Stimulated activated naive CD8-positive, alpha-beta T cell treated with anti-CD3 and anti-CD28 coated beads, Interleukin-15, Interleukin-2, amounts not matched to agents 100 ng/mL and 50 ng/mL, for 24 hours (primary cell): ENCODE measurements at regions not wholly inside any gene's neighbourhood (a gene's known extent, or its start where the extent isn't known, plus 50 kb on each side); places are given as distances from the start of the nearest gene placed in this dataset.

Experiments
- H3K27ac Mint-ChIP-seq: one replicate; pipeline ENCODE4 v1.8.0; 2021; ENCODE audit warnings: mild to moderate bottlenecking, mixed read lengths
- H3K27me3 Mint-ChIP-seq: one replicate; pipeline ENCODE4 v1.8.0; 2021; ENCODE audit warnings: mixed read lengths
- H3K36me3 Mint-ChIP-seq: one replicate; pipeline ENCODE4 v1.8.0; 2021; ENCODE audit warnings: low read depth, mixed read lengths
- H3K4me1 Mint-ChIP-seq: one replicate; pipeline ENCODE4 v1.8.0; 2021; ENCODE audit warnings: low read depth, mixed read lengths
- H3K4me3 Mint-ChIP-seq: one replicate; pipeline ENCODE4 v1.8.0; 2021; ENCODE audit warnings: mild to moderate bottlenecking, mixed read lengths
- H3K9me3 Mint-ChIP-seq: one replicate; pipeline ENCODE4 v1.8.0; 2021; ENCODE audit warnings: mixed read lengths

DNA sequence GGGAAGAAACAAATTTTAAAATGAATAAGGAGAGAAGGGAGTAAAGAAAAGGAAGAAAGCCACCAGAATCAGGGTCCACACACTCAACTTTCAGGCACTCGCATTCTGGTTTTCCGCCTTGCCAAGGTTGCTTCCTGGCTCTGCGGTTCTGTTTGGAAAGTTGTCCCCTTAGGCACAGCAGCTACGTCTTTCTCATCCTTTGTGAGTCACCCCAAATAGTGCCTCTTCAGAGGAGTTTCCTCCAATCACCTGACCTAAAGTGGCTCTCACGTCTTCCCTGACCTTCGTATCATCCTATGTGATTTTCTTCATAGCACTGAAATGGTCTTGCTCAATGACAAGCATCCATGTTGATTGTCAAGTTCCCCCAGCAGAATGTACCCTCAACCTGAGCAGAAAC lies 99.5 kb upstream of the TMCC3 start:
- H3K27ac Mint-ChIP-seq = no peak overlapping the region
- no peaks in the 10 kb centered on the region for H3K9me3 Mint-ChIP-seq

DNA sequence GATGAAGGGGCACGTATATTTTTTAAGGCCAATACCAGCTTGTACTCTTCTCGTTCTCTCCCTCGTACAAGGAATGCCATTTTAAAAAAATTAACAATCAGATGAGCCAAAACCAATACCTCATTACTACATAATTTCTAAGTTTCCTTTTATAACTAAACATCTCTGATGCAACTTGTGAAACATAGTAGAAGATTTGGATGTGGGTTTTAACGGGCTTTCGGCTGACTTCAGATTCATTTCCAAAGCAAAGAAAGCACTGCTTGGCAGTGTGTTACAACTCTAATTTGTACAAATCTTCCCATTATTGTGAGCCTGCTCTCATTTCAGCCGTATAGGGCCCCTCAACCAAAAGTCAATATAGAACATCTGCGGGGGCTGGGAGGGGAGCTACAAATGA lies 99.1 kb upstream of the TMCC3 start:
- H3K36me3 Mint-ChIP-seq = no peaks in the 10 kb centered on the region
- peaks cover 14% of the 10 kb centered on the region for H3K27me3 Mint-ChIP-seq
- H3K4me3 Mint-ChIP-seq = no peak overlapping the region
- H3K4me1 Mint-ChIP-seq = no peaks in the 10 kb centered on the region
- no peaks in the 10 kb centered on the region for H3K9me3 Mint-ChIP-seq
- H3K27ac Mint-ChIP-seq = no peak overlapping the region

More for the DNA sequence above, 99.5 kb upstream of the TMCC3 start:
- Mint-ChIP-seq H3K27me3 (peaks cover 10% of the 10 kb centered on the region), H3K4me3 (no peak overlapping the region), H3K36me3 (no peaks in the 10 kb centered on the region), H3K4me1 (no peaks in the 10 kb centered on the region)

DNA sequence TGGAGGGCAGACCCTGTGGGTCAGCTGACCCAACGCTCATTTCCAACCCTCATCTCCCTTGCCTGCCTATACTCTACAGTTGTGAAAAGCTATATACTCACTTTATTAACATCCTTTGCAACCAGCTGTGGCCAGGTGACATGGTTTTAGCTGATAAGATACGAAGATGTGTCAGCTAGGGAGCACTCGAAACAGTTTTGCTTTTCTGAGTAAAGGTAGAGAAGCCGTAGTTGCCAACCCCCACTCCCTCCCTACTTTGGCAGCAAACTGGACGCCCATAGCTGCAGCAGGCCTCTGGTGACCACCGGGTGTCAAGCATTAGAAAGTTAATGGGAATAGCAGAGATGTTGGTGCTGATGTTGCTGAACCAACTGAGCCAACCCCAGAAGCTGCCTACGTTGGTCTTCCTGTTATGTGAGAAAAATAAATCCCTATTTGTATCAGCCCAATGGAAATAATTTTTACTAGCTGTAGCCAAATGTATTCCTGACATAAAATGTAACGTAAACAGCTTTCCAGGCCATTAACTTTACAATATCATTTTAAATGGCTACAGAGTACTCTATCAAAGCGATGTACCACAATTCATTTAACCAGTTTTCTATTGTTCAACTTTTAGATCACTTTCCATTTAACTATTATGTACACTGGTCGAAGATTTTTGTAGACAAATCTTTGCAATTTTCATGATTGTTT lies 98.5 kb upstream of the TMCC3 start:
- no peak overlapping the region for H3K27ac Mint-ChIP-seq
- no peak overlapping the region for H3K4me3 Mint-ChIP-seq

DNA sequence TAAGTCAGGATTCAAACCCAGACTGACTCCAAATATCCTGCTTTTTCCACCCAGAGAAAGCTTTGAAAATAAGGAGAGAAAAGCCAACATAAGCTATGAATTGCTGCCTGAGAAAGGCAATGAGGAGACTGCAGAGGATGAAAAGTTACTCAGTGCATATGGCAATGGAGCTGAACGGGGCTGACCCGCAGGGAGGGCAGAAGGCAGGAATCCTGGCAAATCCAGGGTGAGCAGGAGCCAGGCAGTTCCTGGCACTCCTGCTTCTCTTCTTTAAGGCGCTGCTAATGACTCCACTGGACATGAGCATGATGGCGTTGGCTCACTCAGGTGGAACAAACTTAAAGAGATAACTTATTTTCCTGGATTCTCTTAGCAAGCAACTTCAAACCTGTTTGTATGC lies 95.2 kb upstream of the TMCC3 start:
- Mint-ChIP-seq H3K4me3 (no peak overlapping the region), H3K27me3 (peaks cover 13% of the 10 kb centered on the region), H3K36me3 (no peaks in the 10 kb centered on the region), H3K27ac (no peak overlapping the region), H3K9me3 (no peaks in the 10 kb centered on the region), H3K4me1 (no peaks in the 10 kb centered on the region)

More for the DNA sequence above, 98.5 kb upstream of the TMCC3 start:
- Mint-ChIP-seq H3K4me1 (no peaks in the 10 kb centered on the region), H3K9me3 (no peaks in the 10 kb centered on the region), H3K27me3 (peaks cover 13% of the 10 kb centered on the region), H3K36me3 (no peaks in the 10 kb centered on the region)

DNA sequence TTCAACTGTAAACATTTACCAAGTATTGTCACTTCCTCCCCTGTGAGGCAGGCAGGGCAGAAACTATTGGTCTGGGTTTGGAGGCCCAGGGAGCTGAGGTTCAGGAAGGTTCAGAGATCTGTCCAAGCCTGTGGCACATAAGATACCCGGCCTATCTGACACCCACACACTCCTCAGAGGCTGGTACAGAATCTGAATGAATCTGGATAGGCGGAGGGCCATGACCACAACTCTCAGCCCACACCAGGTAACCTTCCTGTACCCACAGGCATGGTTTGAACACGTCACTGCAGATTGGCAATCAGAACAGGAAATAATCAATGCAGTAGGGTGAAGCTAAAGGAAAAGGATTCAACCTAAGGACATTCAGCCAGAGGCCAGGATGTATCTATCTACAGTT lies 92.8 kb upstream of the TMCC3 start:
- Mint-ChIP-seq H3K4me1 (no peaks in the 10 kb centered on the region), H3K4me3 (no peak overlapping the region), H3K9me3 (no peaks in the 10 kb centered on the region), H3K27ac (no peak overlapping the region), H3K36me3 (no peaks in the 10 kb centered on the region), H3K27me3 (peaks cover 22% of the 10 kb centered on the region)

DNA sequence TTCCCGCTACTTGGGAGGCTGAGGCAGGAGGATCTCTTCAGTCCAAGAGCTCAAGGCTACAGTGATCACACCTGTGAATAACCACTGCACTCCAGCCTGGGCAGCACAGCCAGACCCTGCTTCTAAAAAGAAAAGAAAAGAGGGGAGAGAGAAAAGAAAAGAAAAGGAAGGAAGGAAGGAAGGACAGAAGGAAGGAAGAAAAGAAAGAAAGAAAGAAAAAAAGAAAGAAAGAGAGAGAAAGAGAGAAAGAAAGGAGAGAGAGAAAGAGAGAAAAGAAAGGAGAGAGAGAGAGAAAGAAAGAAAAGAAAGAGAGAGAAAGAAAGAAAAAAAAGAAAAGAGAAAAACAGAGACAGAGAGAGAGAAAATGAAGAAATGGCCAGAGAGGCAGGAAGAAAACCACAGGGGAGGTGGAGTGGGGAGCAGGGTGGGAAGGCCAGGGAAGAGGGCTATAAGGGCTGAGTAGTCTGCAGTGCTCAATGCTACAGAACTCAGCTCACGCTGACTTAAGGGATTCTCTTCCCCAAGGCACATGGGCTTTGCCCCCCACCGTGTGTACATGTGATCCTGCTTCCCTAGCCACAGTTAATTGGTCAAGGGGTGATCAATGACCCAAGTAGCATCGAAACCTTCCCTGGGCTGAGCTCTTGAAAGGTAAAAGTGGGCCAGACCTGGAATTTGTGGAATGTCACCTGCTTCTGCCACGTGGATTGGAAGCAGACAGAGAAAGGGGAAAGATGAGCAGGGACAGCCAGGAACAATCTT lies 90.4 kb upstream of the TMCC3 start:
- Mint-ChIP-seq H3K36me3 (no peaks in the 10 kb centered on the region), H3K27me3 (peaks cover 22% of the 10 kb centered on the region), H3K9me3 (no peaks in the 10 kb centered on the region), H3K4me1 (no peaks in the 10 kb centered on the region), H3K4me3 (no peak overlapping the region), H3K27ac (no peak overlapping the region)

DNA sequence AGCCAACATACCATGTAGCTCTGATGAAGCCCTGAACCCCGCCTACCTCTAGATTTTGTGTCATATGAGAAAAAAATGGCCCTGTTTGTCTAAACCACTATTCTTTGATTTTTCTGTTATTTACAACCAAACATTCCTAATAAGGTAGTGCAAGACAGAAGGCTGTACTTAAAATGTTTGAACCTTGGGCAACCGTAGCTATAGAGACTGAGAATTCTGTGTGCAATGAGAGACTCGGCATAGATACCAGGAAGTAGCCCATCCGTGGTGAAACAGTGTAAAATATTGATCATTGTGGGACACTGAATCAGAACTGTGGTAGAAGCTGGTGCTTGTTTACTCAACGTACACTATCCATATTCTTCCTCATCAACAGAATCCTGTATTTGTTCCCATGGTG lies 86.5 kb upstream of the TMCC3 start:
- H3K36me3 Mint-ChIP-seq = no peaks in the 10 kb centered on the region
- H3K9me3 Mint-ChIP-seq = no peaks in the 10 kb centered on the region
- no peak overlapping the region for H3K4me3 Mint-ChIP-seq
- H3K27ac Mint-ChIP-seq = no peak overlapping the region
- no peaks in the 10 kb centered on the region for H3K4me1 Mint-ChIP-seq
- peaks cover 18% of the 10 kb centered on the region for H3K27me3 Mint-ChIP-seq

DNA sequence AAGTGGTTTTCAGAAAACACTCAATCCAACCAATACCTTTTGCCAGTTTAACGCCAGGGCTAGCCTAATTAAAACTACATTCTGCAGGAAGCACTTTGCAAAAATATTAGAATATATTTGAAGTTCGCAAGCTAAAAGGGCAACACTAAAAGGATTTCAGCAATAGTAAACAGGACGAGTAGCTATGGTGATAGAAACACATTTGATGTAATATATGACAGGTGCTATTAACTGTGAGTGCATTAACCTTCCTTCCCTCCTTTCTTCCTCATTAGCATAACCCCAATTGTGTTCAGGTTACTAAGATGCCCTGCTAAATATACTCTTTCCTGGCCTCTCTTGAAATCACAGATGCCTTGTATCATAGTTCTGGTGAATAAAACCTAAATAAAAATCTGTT lies 85.6 kb upstream of the TMCC3 start:
- H3K36me3 Mint-ChIP-seq = no peaks in the 10 kb centered on the region
- H3K4me3 Mint-ChIP-seq = no peak overlapping the region
- no peak overlapping the region for H3K27ac Mint-ChIP-seq
- H3K27me3 Mint-ChIP-seq = peaks cover 18% of the 10 kb centered on the region
- H3K9me3 Mint-ChIP-seq = no peaks in the 10 kb centered on the region
- H3K4me1 Mint-ChIP-seq = no peaks in the 10 kb centered on the region

DNA sequence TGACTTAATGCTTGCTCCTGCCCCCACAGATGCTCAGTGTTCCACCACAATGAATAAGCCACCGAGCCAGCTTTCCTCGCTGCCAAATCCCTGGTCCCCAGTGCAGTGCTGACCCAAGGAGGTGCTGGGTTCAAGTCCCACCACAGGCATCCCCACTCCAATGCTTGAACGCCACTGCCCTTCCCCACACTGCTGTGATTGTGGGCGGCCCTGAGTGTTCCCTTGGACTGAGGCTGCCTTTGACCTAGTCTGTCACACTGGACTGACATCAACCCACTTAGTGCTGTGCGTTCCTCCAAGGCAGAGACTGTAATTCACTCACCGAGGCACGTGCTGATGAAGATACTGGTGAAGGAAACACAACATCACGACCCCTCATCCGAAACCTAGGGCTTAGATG lies 83.4 kb upstream of the TMCC3 start:
- Mint-ChIP-seq H3K4me1 (no peaks in the 10 kb centered on the region), H3K27me3 (peaks cover 8% of the 10 kb centered on the region), H3K9me3 (no peaks in the 10 kb centered on the region), H3K36me3 (no peaks in the 10 kb centered on the region), H3K27ac (no peak overlapping the region), H3K4me3 (no peak overlapping the region)

DNA sequence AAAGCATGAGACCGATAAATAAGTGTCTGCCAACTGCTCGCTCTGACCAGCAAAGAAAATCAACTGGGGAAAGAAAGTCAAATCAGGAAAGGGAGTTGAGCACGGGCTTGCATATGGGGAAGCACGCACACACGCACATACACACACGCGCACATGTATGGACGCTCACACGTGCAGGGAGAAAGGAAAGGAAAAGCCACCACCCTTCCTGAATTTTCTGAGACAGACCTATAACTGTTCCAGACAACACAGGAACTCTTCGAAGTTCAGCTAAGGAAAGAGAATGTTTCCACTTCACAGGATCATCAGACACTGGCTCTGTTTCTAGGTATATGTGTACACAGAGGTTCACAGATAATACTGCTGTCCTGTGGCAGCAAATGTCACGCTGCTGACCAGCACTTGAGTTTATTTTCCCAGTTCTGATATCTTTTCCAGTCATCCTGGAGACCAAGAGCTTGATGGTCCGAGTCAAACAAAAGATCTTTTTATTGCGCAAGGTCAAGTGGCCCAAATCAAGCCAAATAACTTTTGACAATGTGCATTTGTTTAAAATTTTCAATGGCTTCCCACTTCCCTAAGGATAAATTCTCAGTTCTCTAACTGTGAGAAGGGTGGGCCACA lies 82.1 kb upstream of the TMCC3 start:
- peaks cover 7% of the 10 kb centered on the region for H3K27me3 Mint-ChIP-seq
- no peaks in the 10 kb centered on the region for H3K4me1 Mint-ChIP-seq
- H3K9me3 Mint-ChIP-seq = no peaks in the 10 kb centered on the region
- H3K4me3 Mint-ChIP-seq = no peak overlapping the region
- H3K36me3 Mint-ChIP-seq = no peaks in the 10 kb centered on the region
- H3K27ac Mint-ChIP-seq = no peak overlapping the region

DNA sequence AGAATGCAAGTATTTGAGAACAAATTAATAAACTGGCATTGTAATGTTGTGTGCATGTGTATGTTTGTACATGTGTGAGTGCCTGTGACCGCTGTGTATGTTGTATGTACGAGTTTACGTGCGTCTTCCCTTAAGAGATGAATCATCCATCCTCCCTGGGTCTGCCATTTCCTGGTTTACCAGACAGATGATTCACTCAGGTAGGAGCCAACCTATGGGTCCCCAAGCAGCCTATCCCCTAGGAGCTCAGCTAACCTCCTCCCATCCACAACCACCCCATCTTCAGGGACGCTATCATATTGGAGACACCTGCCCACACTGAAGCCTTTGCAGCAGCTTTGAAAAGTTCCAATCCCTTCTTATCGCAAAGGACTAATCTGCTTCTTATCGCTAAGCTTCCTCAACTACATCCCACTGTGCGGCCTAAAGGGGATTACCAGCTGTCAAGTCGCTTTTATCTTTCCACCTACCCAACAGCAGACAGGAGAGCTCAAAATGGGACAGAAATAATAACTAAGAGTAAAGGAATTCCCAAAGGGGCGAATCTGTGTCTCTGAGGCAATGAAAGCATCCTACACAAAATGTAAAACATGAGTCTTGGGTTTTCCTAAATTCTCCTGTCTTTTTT lies 81.5 kb upstream of the TMCC3 start:
- Mint-ChIP-seq H3K36me3 (no peaks in the 10 kb centered on the region), H3K4me3 (no peak overlapping the region)

DNA sequence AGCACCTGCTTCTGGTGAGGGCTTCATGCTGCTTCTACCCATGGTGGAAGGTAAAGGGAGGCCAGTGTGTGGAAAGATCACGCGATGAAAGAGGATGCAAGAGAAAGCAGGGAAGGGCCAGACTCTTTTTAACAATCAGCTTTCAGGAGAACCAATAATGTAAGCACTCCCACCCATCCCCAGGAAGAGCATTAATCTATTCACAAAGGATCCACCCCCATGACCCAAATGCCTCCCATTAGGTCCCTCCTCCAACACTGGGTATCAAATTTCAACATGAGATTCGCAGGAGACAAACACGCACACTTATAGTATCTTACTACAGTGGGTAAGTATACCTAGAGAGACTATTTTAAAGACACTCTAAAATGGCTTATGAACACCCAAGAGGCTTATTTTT lies 80.5 kb upstream of the TMCC3 start:
- Mint-ChIP-seq H3K4me3 (no peak overlapping the region), H3K27me3 (peaks cover 5% of the 10 kb centered on the region), H3K4me1 (no peaks in the 10 kb centered on the region), H3K36me3 (no peaks in the 10 kb centered on the region), H3K27ac (no peak overlapping the region), H3K9me3 (no peaks in the 10 kb centered on the region)

More for the DNA sequence above, 81.5 kb upstream of the TMCC3 start:
- Mint-ChIP-seq H3K9me3 (no peaks in the 10 kb centered on the region), H3K27me3 (peaks cover 5% of the 10 kb centered on the region), H3K27ac (no peak overlapping the region), H3K4me1 (no peaks in the 10 kb centered on the region)

DNA sequence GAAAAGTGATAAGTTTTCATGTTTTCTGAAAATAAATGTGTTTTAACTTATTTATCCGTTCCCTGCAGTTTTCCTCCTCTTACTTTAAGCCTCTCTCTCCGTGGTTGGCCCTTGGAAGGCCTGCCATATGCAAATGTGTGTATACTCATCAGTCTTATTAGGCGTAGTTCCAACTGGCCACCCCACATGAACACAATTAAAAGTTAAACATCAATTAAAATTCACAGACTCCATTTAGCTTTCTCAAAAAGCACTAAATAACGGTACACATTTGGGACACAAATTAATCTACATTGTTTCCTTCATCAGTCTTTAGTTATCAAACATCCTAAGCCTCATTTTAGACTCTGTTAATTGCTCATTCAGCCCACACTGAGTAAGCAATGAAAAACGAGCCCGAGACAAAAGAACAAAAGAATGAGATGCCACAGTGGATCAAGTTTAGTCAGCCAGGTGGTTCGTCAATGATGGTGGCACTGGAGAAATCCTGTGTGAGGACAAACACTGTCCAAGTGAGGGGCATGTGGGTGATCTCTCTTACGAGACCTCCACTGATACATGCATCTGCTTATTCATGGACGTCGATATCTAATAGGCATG lies 76.0 kb upstream of the TMCC3 start:
- Mint-ChIP-seq H3K9me3 (no peaks in the 10 kb centered on the region), H3K4me1 (peaks cover 6% of the 10 kb centered on the region), H3K27me3 (no peaks in the 10 kb centered on the region), H3K27ac (no peak overlapping the region), H3K4me3 (no peak overlapping the region), H3K36me3 (no peaks in the 10 kb centered on the region)

DNA sequence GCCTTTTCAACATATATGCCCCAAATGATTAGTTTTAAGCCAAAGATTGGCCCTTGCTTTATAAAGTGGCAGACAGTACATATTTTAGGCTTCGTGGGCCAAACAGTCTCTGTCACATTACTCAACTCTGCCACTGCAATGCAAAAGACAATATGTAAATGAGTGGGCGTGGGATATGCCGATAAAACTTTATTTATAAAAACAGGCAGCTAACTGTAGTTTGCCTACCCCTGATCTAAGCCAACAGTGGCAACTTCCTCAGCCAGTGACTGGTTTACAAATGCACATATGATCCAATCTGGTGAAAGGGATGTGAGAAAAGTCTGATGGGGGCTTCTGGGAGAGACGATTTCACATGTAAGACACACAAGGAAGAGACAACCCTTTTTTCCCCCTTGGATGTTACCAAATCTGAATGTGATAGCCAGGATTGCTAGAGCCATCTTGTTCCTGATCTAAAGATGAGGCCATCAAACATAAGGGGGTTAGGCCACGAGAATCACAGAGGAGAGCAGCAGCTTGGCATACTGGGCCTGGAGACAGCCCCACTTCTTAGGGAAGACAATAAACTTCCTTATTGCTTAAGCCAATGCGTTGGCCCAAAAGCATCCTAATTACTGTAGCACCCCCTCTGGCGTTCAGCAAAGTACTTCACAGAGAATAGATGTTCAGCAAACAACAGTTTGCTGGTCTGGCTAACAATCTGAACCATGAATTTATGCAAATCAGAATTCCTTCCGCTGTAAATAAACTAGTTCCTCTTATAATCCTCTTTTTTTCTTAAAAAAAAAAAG lies 75.2 kb upstream of the TMCC3 start:
- Mint-ChIP-seq H3K4me1 (peaks cover 10% of the 10 kb centered on the region), H3K9me3 (no peaks in the 10 kb centered on the region), H3K27ac (no peak overlapping the region), H3K36me3 (no peaks in the 10 kb centered on the region), H3K27me3 (no peaks in the 10 kb centered on the region), H3K4me3 (no peak overlapping the region)
